Mammary epithelial cell (primary cell): ENCODE measurements at regions not wholly inside any gene's neighbourhood (a gene's known extent, or its start where the extent isn't known, plus 50 kb on each side); places are given as distances from the start of the nearest gene placed in this dataset.

Experiments
- EZH2 ChIP-seq: IDR thresholded peaks from 2 replicates; pipeline ENCODE4 v1.6.1; 2012; ENCODE audit warnings: low read length, inconsistent platforms, borderline replicate concordance
- TF ChIP-seq, protein P1 (sequence below), 2 donors: IDR thresholded peaks in 1 of 2; conservative IDR thresholded peaks in 1 of 2; 2 replicates each; pipeline ENCODE4 v1.5.1; 2011 to 2012; ENCODE audit warnings: inconsistent platforms in 2 of 2, low read length in 2 of 2, mild to moderate bottlenecking in 2 of 2, control low read depth in 1 of 2, low read depth in 1 of 2; ENCODE audit not compliant: insufficient read depth in 1 of 2; ENCODE audit errors: extremely low read depth in 1 of 2

DNA sequence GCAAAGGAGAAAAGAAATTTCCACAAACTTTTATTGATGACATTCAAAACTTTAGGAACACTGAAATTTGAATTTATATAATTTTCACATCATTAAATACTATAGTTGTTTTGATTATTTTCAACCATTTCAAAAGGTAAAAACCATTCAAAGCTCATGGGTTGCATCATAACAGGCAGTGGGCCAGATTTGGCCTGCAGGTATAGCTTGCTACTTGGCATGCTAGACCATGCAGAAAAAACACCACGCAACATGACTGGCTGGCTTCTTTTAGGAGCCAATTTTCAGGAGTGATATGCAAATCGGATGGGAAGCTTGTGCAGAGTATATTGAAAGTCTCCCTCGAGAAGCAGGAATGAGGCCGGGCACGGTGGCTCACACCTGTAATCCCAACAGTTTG is 144.8 kb downstream of the GLUL start:
- TF ChIP-seq, protein P1, sequence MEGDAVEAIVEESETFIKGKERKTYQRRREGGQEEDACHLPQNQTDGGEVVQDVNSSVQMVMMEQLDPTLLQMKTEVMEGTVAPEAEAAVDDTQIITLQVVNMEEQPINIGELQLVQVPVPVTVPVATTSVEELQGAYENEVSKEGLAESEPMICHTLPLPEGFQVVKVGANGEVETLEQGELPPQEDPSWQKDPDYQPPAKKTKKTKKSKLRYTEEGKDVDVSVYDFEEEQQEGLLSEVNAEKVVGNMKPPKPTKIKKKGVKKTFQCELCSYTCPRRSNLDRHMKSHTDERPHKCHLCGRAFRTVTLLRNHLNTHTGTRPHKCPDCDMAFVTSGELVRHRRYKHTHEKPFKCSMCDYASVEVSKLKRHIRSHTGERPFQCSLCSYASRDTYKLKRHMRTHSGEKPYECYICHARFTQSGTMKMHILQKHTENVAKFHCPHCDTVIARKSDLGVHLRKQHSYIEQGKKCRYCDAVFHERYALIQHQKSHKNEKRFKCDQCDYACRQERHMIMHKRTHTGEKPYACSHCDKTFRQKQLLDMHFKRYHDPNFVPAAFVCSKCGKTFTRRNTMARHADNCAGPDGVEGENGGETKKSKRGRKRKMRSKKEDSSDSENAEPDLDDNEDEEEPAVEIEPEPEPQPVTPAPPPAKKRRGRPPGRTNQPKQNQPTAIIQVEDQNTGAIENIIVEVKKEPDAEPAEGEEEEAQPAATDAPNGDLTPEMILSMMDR (conservative IDR thresholded peaks at IDR 0.05 in 1 of 2, IDR thresholded peaks at IDR 0.05 in 1 of 2; ENCODE audit: extremely low read depth in 1 of 2, insufficient read depth in 1 of 2, low read depth in 1 of 2, low read length in 2 of 2) = no peak
- TF ChIP-seq EZH2 = no peak
